D721Med (cell line): ENCODE measurements at regions not wholly inside any gene's neighbourhood (a gene's known extent, or its start where the extent isn't known, plus 50 kb on each side); places are given as distances from the start of the nearest gene placed in this dataset.

ENCODE experiments used
- DNase-seq: peaks from one replicate; pipeline ENCODE4 v3.0.0; 2011; ENCODE audit warnings: low spot score; ENCODE audit not compliant: insufficient read length
- FAIRE-seq: peaks from 2 replicates; lab custom pipeline; 2011; peaks lifted over from hg19 to GRCh38; lab: Jason Lieb, UNC
- CTCF ChIP-seq: IDR thresholded peaks from 2 replicates; pipeline ENCODE4 v1.5.1; 2012; ENCODE audit warnings: mild to moderate bottlenecking, control low read depth; ENCODE audit not compliant: insufficient read depth; ENCODE audit errors: missing control alignments

GRCh38 chr5:126044931-126045565 is 378.2 kb upstream of the GRAMD2B start:
- FAIRE-seq = no peak
- no peak for TF ChIP-seq CTCF
- no peak for DNase-seq

- DNase-seq = no peak
- no peak for TF ChIP-seq CTCF
- no peak for FAIRE-seq
Observed at GRCh38 chr5:126046318-126046717, 376.9 kb upstream of the GRAMD2B start.

- FAIRE-seq = no peak
- no peak for DNase-seq
- TF ChIP-seq CTCF = no peak
Observed at GRCh38 chr5:126046846-126047571, 376.2 kb upstream of the GRAMD2B start.

- FAIRE-seq = no peak
- no peak for TF ChIP-seq CTCF
- DNase-seq = no peak
Observed at GRCh38 chr5:126052120-126052519, 371.1 kb upstream of the GRAMD2B start.

GRCh38 chr5:126052791-126053190 is 370.4 kb upstream of the GRAMD2B start:
- TF ChIP-seq CTCF = no peak
- FAIRE-seq (no peak), DNase-seq (no peak)

- DNase-seq (no peak), FAIRE-seq (no peak)
- TF ChIP-seq CTCF = no peak
Observed at GRCh38 chr5:126053630-126054029, 369.6 kb upstream of the GRAMD2B start.
